CD14-positive monocyte (primary cell): ENCODE measurements at regions not wholly inside any gene's neighbourhood (a gene's known extent, or its start where the extent isn't known, plus 50 kb on each side); places are given as distances from the start of the nearest gene placed in this dataset.

ENCODE experiments used
- DNase-seq, 3 donors: peaks; one replicate each; pipeline ENCODE4 v3.0.0-alpha.2; 2011 to 2022
- H2AFZ ChIP-seq: 2 replicates; pipeline ENCODE4 v1.6.0; 2012; ENCODE audit warnings: mild to moderate bottlenecking, low read depth, low read length, inconsistent platforms; ENCODE audit not compliant: insufficient read depth, poor library complexity, severe bottlenecking
- H3K27ac ChIP-seq, 2 donors: 1 replicate in 1 of 2; 2 replicates in 1 of 2; pipeline ENCODE4 v1.5.1; 2012 to 2013; ENCODE audit warnings: low read length in 2 of 2, control low read depth in 1 of 2, inconsistent platforms in 1 of 2, low read depth in 1 of 2, mild to moderate bottlenecking in 1 of 2
- H3K27me3 ChIP-seq, 2 donors: one replicate each; pipeline versions ENCODE4 v1.6.0 to v1.6.1; 2011 to 2013; ENCODE audit warnings: low read length in 2 of 2; ENCODE audit not compliant: control insufficient read depth in 2 of 2, insufficient read depth in 2 of 2
- H3K36me3 ChIP-seq, 2 donors: replicated peaks in 1 of 2; 1 replicate in 1 of 2; 2 replicates in 1 of 2; pipeline versions ENCODE4 v1.5.1 to v1.6.1; 2012 to 2013; ENCODE audit warnings: low read length in 2 of 2, control low read depth in 1 of 2, inconsistent platforms in 1 of 2, mild to moderate bottlenecking in 1 of 2; ENCODE audit not compliant: insufficient read depth in 2 of 2, control insufficient read depth in 1 of 2
- H3K4me1 ChIP-seq, 2 donors: 1 replicate in 1 of 2; 2 replicates in 1 of 2; pipeline versions ENCODE4 v1.5.1 to v1.6.1; 2012 to 2013; ENCODE audit warnings: low read length in 2 of 2, control low read depth in 1 of 2, inconsistent platforms in 1 of 2, mild to moderate bottlenecking in 1 of 2, moderate library complexity in 1 of 2; ENCODE audit not compliant: insufficient read depth in 2 of 2, control insufficient read depth in 1 of 2
- H3K4me2 ChIP-seq: replicated peaks from 2 replicates; pipeline ENCODE3; 2012; ENCODE audit warnings: low read length, moderate library complexity, mild to moderate bottlenecking; ENCODE audit not compliant: poor library complexity, severe bottlenecking; ENCODE audit errors: extremely low read depth
- H3K4me3 ChIP-seq, 3 experiments: fragments of 200-600 bp in 1 of 3; sonication (generic) in 1 of 3; replicated peaks in 1 of 3; 1 replicate in 2 of 3; 2 replicates in 1 of 3; pipeline ENCODE4 v1.5.1; 2011 to 2013; ENCODE audit warnings: low read length in 3 of 3, mild to moderate bottlenecking in 3 of 3, control low read depth in 2 of 3, low read depth in 2 of 3, inconsistent platforms in 1 of 3, moderate library complexity in 1 of 3
- H3K79me2 ChIP-seq: 2 replicates; pipeline ENCODE4 v1.6.0; 2012; ENCODE audit warnings: mild to moderate bottlenecking, control low read depth, inconsistent platforms, low read length, moderate library complexity; ENCODE audit not compliant: insufficient read depth
- H3K9ac ChIP-seq: 2 replicates; pipeline ENCODE4 v1.6.0; 2017; ENCODE audit warnings: low read length, mild to moderate bottlenecking; ENCODE audit not compliant: insufficient read depth, poor library complexity, severe bottlenecking
- H3K9me3 ChIP-seq, 2 donors: replicated peaks in 1 of 2; 1 replicate in 1 of 2; 2 replicates in 1 of 2; pipeline versions ENCODE4 v1.5.1 to v1.6.1; 2012 to 2013; ENCODE audit warnings: low read length in 2 of 2, control low read depth in 1 of 2; ENCODE audit not compliant: control insufficient read depth in 1 of 2, insufficient read depth in 1 of 2
- H4K20me1 ChIP-seq: 2 replicates; pipeline ENCODE4 v1.6.0; 2012; ENCODE audit warnings: mild to moderate bottlenecking, low read length, control low read depth, moderate library complexity; ENCODE audit not compliant: insufficient read depth
- H3K27ac Mint-ChIP-seq, 7 donors: one replicate each; pipeline ENCODE4 v1.8.0; 2020; ENCODE audit warnings: mild to moderate bottlenecking in 7 of 7, mixed read lengths in 7 of 7, moderate library complexity in 6 of 7, inconsistent platforms in 2 of 7
- H3K27me3 Mint-ChIP-seq, 3 donors: one replicate each; pipeline ENCODE4 v1.8.0; 2021 to 2022; ENCODE audit warnings: low read depth in 3 of 3, mild to moderate bottlenecking in 3 of 3, mixed read lengths in 3 of 3, moderate library complexity in 3 of 3, inconsistent platforms in 1 of 3
- H3K36me3 Mint-ChIP-seq, 2 donors: one replicate each; pipeline ENCODE4 v1.8.0; 2020; ENCODE audit warnings: mixed read lengths in 2 of 2, inconsistent platforms in 1 of 2, mild to moderate bottlenecking in 1 of 2
- H3K4me1 Mint-ChIP-seq: one replicate; pipeline ENCODE4 v1.8.0; 2020; ENCODE audit warnings: mild to moderate bottlenecking, mixed read lengths
- H3K4me3 Mint-ChIP-seq, 2 donors: one replicate each; pipeline ENCODE4 v1.8.0; 2020; ENCODE audit warnings: mild to moderate bottlenecking in 2 of 2, mixed read lengths in 2 of 2, moderate library complexity in 1 of 2
- H3K9me3 Mint-ChIP-seq, 7 donors: one replicate each; pipeline ENCODE4 v1.8.0; 2020 to 2022; ENCODE audit warnings: mixed read lengths in 7 of 7, mild to moderate bottlenecking in 6 of 7, moderate library complexity in 6 of 7, inconsistent platforms in 2 of 7
- CTCF ChIP-seq: fragments of 200-600 bp; IDR thresholded peaks from one replicate; pipeline ENCODE4 v1.8.0; 2022; ENCODE audit warnings: antibody characterized with exemption, mild to moderate bottlenecking
- WGBS: methylation state at CpG from one replicate; pipeline ENCODE4 v1.1.5; 2013; ENCODE audit warnings: missing lambda C conversion rate; ENCODE audit not compliant: insufficient coverage; 5-methylcytosine and 5-hydroxymethylcytosine counted together
- intact Hi-C, 2 donors: fragments of 100-400 bp; cut with micrococcal nuclease; formaldehyde crosslinking; loops; one replicate each; pipeline versions ENCODE4 v1.15.0 to v1.15.1; 2023

- H3K27ac ChIP-seq = no peak overlapping the region
- H3K4me2 ChIP-seq = no peak overlapping the region
- H3K9me3 ChIP-seq = no peaks in the 10 kb centered on the region
- no peak for TF ChIP-seq CTCF
- H3K9ac ChIP-seq = no peak overlapping the region
- no peaks in the 10 kb centered on the region for H3K36me3 ChIP-seq
- Mint-ChIP-seq H3K4me3 (no peak overlapping the region), H3K36me3 (no peaks in the 10 kb centered on the region), H3K9me3 (peaks cover 0 to 5% (median 2%) of the 10 kb centered on the region in 7 donors), H3K27ac (no peak overlapping the region), H3K4me1 (no peaks in the 10 kb centered on the region), H3K27me3 (peaks cover 8 to 14% (median 10%) of the 10 kb centered on the region in 3 donors)
- intact Hi-C loops = no loop called here
- H4K20me1 ChIP-seq = no peaks in the 10 kb centered on the region
- H3K27me3 ChIP-seq = no peaks in the 10 kb centered on the region
- H3K4me3 ChIP-seq = no peak overlapping the region
- no peak overlapping the region for H2AFZ ChIP-seq
- H3K79me2 ChIP-seq = no peaks in the 10 kb centered on the region
- 96% methylated on average over 3 of the region's 4 CpGs for WGBS
- no peaks in the 10 kb centered on the region for H3K4me1 ChIP-seq
- no peak for DNase-seq
Observed at GRCh38 chr1:232291261-232291660, 338.7 kb downstream of the SIPA1L2 start.

GRCh38 chr1:232290570-232290969, 339.4 kb downstream of the SIPA1L2 start:
- Mint-ChIP-seq H3K36me3 (no peaks in the 10 kb centered on the region), H3K4me3 (peak overlapping the region in 1 of 2 donors; percentile 35), H3K9me3 (peaks cover 0 to 5% (median 2%) of the 10 kb centered on the region in 7 donors), H3K4me1 (no peaks in the 10 kb centered on the region), H3K27me3 (peaks cover 7 to 12% (median 7%) of the 10 kb centered on the region in 3 donors), H3K27ac (no peak overlapping the region)
- no peaks in the 10 kb centered on the region for H3K27me3 ChIP-seq
- no peak overlapping the region for H3K4me3 ChIP-seq
- intact Hi-C loops = no loop called here
- H4K20me1 ChIP-seq = no peaks in the 10 kb centered on the region
- no peaks in the 10 kb centered on the region for H3K36me3 ChIP-seq
- no peak overlapping the region for H3K4me2 ChIP-seq
- H2AFZ ChIP-seq = no peak overlapping the region
- no peak overlapping the region for H3K27ac ChIP-seq
- no peaks in the 10 kb centered on the region for H3K4me1 ChIP-seq
- no peak overlapping the region for H3K9ac ChIP-seq
- H3K79me2 ChIP-seq = no peaks in the 10 kb centered on the region
- no peak for TF ChIP-seq CTCF
- H3K9me3 ChIP-seq = no peaks in the 10 kb centered on the region
- DNase-seq = no peak
